Fibroblast of villous mesenchyme (primary cell): ENCODE measurements at regions not wholly inside any gene's neighbourhood (a gene's known extent, or its start where the extent isn't known, plus 50 kb on each side); places are given as distances from the start of the nearest gene placed in this dataset.
A peak's percentile ranks its signal among the peaks of the same experiment; 100 is the strongest.

Source experiments
- DNase-seq: peaks from one replicate; pipeline ENCODE4 v3.0.0-alpha.2; 2010; ENCODE audit warnings: low read depth
- H3K4me3 ChIP-seq: 2 replicates; pipeline ENCODE4 v1.5.1; 2011; ENCODE audit warnings: low read depth, mild to moderate bottlenecking, low read length
- TF ChIP-seq, protein P1 (sequence below): IDR thresholded peaks from 2 replicates; pipeline ENCODE4 v1.5.1; 2012; ENCODE audit warnings: low read depth, mild to moderate bottlenecking, low read length; ENCODE audit not compliant: insufficient read depth

DNA sequence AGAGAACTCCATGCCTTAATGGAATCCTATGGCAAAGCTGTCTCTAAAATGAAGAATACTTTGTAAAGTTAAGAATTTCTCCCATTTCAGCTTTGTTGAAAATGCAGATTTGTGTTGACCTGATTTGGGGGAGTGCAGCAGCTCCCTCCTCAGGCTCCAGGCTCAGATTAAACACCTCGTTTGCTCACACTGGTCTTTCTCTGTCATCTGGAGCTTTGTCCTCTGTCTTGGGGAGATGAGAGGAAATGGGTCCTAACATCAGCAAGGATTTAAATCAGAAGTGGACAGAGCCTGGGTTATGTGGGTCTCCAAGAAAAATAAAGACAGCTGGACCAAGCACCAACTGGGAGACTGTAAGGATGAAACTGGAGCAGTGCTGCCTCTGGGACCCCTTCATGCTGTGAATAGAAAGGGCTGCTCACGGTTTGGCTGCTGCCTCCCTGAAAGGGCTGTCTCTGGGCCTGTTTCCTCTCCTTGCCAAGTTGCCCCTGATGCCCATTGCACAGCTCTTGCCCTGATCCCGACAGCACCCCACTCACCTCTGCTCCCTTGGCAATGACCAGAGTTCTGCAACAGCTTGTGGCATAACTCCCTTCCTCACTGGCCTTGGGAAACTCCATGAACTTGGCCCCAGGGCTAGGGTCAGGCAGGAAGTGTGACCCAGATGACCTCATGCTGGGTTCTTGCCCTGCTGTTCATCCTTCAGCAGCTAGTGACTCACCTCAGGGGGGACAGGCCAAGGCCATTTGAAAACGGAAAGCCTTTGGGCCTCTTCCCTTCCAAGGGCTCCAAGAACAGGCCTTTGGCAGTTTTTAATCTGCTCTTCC, 197.2 kb downstream of the CYP26B1 start:
- TF ChIP-seq, protein P1, sequence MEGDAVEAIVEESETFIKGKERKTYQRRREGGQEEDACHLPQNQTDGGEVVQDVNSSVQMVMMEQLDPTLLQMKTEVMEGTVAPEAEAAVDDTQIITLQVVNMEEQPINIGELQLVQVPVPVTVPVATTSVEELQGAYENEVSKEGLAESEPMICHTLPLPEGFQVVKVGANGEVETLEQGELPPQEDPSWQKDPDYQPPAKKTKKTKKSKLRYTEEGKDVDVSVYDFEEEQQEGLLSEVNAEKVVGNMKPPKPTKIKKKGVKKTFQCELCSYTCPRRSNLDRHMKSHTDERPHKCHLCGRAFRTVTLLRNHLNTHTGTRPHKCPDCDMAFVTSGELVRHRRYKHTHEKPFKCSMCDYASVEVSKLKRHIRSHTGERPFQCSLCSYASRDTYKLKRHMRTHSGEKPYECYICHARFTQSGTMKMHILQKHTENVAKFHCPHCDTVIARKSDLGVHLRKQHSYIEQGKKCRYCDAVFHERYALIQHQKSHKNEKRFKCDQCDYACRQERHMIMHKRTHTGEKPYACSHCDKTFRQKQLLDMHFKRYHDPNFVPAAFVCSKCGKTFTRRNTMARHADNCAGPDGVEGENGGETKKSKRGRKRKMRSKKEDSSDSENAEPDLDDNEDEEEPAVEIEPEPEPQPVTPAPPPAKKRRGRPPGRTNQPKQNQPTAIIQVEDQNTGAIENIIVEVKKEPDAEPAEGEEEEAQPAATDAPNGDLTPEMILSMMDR, result no peak
- no peak overlapping the region for H3K4me3 ChIP-seq
- DNase-seq, result no peak

DNA sequence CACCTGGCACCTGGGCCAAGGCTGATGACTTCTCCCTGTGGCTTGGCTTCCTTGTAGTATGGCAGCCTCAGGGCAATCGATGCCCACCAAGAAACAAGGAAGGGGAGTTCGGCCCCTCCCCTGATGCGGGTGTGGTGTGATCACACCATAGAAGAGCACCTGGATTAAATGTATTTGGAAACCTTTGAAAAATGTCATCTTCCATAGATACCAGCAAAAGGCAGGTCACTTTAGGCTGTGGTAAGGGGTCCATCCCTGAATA, 198.2 kb downstream of the CYP26B1 start:
- TF ChIP-seq, protein P1, result no peak
- DNase-seq, result no peak
- no peak overlapping the region for H3K4me3 ChIP-seq

DNA sequence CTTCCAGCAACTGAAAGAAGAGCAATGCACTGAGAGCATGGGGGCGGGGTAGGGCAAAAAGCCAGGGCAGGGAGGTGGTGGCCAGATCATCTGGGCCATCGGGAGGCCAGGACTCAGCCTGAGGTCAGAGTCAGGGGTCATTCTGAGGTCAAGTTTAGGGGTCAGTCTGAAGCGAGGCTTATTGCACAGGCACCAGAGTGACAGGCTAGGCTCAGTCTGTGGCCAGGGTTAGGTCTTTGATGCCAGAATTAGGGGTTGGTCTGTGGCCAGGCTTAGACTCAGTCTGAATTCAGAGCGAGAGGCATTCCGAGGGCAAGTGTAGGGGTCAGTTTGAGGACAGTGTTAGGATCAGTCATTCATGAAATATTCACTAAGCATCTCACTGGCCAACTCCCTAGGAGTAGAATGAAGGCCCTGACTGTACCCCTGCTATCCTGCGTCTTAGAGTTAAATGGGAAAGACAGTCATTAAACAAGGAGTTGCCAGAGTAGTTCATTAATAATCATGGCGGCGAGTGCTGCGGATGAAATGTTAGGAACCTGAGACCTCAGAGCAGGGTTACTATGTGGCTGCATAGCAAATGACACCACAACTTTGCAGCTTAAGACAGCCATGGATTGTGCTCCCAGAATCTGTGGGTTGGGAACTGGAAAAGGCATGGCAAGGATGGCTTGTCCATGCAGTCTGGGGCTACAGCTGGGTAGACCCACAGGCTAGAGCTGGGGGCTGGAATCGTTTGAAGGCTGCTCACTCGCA, 198.7 kb downstream of the CYP26B1 start:
- TF ChIP-seq, protein P1, result no peak
- H3K4me3 ChIP-seq, result no peak overlapping the region
- DNase-seq, result peak; percentile 30

DNA sequence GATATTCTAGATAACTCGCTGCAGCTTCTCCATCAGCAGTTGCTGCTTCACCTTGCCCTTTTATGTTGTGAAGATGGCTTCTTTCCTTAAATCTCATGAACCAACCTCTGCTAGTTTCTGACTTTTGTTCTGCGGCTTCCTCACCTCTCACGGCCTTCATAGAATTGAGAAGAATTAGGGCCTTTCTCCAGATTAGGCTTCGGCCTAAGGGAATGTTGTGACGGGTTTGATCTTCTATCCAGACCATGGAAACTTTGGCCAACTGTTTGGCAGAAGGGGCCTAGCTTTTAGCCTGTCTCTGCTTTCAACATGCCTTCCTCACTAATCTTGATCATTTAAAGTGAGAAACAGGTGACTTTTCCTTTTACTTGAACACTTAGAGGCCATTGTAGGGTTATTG, 199.9 kb downstream of the CYP26B1 start:
- no peak for DNase-seq
- TF ChIP-seq, protein P1, result no peak
- H3K4me3 ChIP-seq, result no peak overlapping the region

DNA sequence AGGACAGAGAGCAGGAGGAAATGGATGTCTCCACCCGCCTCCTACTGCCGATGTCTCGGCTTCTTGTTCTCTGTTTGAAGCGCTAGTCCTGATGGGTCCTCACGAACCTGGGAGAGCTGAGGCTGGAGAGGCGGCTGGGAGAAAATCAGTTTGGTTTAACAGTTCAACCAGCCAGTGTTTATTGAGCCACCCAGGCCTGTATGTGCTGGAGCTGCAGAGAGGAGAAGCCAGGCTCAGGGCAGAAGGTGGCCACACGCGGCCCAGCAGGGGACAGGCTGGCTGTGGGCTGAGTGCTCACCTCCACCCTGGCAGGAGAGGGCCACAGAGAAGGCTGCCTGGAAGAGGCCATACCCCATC, 202.1 kb downstream of the CYP26B1 start:
- no peak for DNase-seq

DNA sequence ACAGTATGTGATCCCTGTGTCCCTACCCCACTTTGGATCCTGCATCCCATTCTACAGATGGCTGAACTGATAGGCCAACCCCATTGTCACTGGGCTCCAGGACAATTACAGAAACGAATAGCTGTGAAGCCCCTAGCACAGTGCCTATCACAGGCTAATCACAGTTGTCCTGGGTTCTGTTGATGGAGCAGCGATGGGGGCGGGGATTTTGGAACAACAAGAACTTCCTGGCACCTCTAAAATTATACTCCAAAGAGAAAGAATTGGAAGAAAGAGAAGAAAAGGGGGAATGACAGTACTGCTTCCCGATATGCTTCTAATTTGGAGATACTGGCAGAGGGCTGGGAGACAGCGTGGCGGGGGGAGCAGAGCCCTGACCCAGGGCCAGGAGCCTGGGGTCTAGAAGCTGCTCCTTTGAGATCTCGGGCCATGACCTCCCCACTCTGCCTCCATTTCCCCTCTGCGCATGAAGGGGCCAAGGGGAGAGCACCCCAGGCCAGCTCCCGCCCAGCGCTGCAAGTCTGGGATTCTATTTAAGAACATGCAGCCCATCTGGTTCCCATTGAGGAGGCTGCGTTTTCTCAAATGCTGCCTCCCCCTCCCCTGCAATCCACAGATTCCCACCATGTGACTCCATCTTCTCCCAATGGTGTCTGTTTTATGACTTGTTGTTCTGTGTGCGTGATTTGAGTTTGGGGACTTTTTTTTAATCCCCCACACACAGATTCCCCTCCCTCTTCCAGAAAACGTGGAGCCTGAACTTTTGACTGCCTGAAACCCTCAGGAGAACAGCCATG, 202.7 kb downstream of the CYP26B1 start:
- H3K4me3 ChIP-seq, result no peak overlapping the region
- peak; percentile 27 for DNase-seq
- TF ChIP-seq, protein P1, result no peak

More for the DNA sequence above, 202.1 kb downstream of the CYP26B1 start:
- TF ChIP-seq, protein P1, result no peak
- H3K4me3 ChIP-seq, result no peak overlapping the region
